ENCODE measurements at regions not wholly inside any gene's neighbourhood (a gene's known extent, or its start where the extent isn't known, plus 50 kb on each side); places are given as distances from the start of the nearest gene placed in this dataset.
A peak's percentile ranks its signal among the peaks of the same experiment; 100 is the strongest.

DNA sequence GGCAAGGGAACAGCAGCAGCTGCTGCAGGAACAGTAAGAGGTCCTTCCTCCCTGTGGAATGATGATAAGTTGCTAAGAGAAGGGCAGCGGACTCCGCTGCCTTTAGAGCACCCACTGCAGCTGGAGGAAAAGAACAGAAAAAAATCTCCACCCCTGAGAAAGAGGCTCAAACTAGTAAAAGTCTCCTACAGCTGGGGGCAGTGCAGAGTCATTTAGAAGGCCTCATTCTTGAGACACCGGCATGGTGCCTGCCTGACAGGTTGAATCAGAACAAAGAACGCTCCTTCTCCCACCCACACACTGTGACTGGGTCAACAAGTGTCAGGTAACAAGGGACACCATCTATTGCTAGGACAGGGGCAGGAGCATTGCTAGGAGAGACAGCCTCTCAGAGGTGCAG, 188.4 kb downstream of the ABHD5 start (continued):
- TF ChIP-seq ZNF114 (CRISPR knock-in tag; IDR thresholded peaks at IDR 0.05) (no peak), STAT1 (IDR thresholded peaks at IDR 0.05; ENCODE audit: unreplicated experiment) (no peak)
- TF ChIP-seq, protein P1, sequence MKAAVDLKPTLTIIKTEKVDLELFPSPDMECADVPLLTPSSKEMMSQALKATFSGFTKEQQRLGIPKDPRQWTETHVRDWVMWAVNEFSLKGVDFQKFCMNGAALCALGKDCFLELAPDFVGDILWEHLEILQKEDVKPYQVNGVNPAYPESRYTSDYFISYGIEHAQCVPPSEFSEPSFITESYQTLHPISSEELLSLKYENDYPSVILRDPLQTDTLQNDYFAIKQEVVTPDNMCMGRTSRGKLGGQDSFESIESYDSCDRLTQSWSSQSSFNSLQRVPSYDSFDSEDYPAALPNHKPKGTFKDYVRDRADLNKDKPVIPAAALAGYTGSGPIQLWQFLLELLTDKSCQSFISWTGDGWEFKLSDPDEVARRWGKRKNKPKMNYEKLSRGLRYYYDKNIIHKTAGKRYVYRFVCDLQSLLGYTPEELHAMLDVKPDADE (IDR thresholded peaks at IDR 0.05) = no peak

- Histone ChIP-seq H3K4me3 (no peak overlapping the region), H3K9me2 (ENCODE audit: insufficient read depth) (peaks cover 6% of the 10 kb centered on the region; the same call in 1 of the 2 replicates), H3K36me3 (ENCODE audit: insufficient read depth) (no peaks in the 10 kb centered on the region), H3K79me2 (replicated peaks; ENCODE audit: insufficient read depth) (no peaks in the 10 kb centered on the region), H4K20me1 (replicated peaks; ENCODE audit: insufficient read depth) (no peaks in the 10 kb centered on the region), H3K4me1 (ENCODE audit: insufficient read depth) (peaks cover 9% of the 10 kb centered on the region), H3F3A (replicated peaks; ENCODE audit: low read depth) (no peaks in the 10 kb centered on the region), H3K4me2 (no peak overlapping the region), H2AFZ (peak overlapping the region; percentile 32; the same call in 1 of the 2 replicates), H3K27me3 (ENCODE audit: insufficient read depth) (no peaks in the 10 kb centered on the region), H3K27ac (ENCODE audit: low read depth) (no peak overlapping the region)
- H3K4me1 Mint-ChIP-seq = peaks cover 29% of the 10 kb centered on the region
- no peak for ATAC-seq
- no peak overlapping the region for H3K27ac Mint-ChIP-seq
- DNase-seq (ENCODE audit: low spot score) = no peak
- H3K9me3 Mint-ChIP-seq = no peaks in the 10 kb centered on the region
- H3K36me3 Mint-ChIP-seq (ENCODE audit: low read depth) = no peaks in the 10 kb centered on the region
- no peak overlapping the region for H3K4me3 Mint-ChIP-seq
- H3K27me3 Mint-ChIP-seq (ENCODE audit: insufficient read depth, low read depth, poor library complexity) = peaks cover 3% of the 10 kb centered on the region
- TF ChIP-seq ZNF462 (CRISPR knock-in tag; IDR thresholded peaks at IDR 0.05) (no peak), POLR2AphosphoS5 (IDR thresholded peaks at IDR 0.05; ENCODE audit: low read depth) (no peak), ZNF114 (CRISPR knock-in tag; IDR thresholded peaks at IDR 0.05) (no peak), CREB1 (CRISPR knock-in tag; IDR thresholded peaks at IDR 0.05; ENCODE audit: low read depth) (no peak), NANOG (IDR thresholded peaks at IDR 0.05; ENCODE audit: borderline replicate concordance) (no peak), STAT1 (IDR thresholded peaks at IDR 0.05; ENCODE audit: unreplicated experiment) (no peak), CTCF (conservative IDR thresholded peaks at IDR 0.05; ENCODE audit: low read depth in 2 of 2) (no peak), JUNB (IDR thresholded peaks at IDR 0.05; ENCODE audit: unreplicated experiment) (no peak)
- TF ChIP-seq, protein P2, sequence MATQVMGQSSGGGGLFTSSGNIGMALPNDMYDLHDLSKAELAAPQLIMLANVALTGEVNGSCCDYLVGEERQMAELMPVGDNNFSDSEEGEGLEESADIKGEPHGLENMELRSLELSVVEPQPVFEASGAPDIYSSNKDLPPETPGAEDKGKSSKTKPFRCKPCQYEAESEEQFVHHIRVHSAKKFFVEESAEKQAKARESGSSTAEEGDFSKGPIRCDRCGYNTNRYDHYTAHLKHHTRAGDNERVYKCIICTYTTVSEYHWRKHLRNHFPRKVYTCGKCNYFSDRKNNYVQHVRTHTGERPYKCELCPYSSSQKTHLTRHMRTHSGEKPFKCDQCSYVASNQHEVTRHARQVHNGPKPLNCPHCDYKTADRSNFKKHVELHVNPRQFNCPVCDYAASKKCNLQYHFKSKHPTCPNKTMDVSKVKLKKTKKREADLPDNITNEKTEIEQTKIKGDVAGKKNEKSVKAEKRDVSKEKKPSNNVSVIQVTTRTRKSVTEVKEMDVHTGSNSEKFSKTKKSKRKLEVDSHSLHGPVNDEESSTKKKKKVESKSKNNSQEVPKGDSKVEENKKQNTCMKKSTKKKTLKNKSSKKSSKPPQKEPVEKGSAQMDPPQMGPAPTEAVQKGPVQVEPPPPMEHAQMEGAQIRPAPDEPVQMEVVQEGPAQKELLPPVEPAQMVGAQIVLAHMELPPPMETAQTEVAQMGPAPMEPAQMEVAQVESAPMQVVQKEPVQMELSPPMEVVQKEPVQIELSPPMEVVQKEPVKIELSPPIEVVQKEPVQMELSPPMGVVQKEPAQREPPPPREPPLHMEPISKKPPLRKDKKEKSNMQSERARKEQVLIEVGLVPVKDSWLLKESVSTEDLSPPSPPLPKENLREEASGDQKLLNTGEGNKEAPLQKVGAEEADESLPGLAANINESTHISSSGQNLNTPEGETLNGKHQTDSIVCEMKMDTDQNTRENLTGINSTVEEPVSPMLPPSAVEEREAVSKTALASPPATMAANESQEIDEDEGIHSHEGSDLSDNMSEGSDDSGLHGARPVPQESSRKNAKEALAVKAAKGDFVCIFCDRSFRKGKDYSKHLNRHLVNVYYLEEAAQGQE (IDR thresholded peaks at IDR 0.05; ENCODE audit: unreplicated experiment) = no peak
- TF ChIP-seq, protein P1 (IDR thresholded peaks at IDR 0.05) = no peak
These were observed 192.4 kb downstream of the ABHD5 start for GRCh38 chr3:43882976-43883680.
